ENCODE measurements at regions not wholly inside any gene's neighbourhood (a gene's known extent, or its start where the extent isn't known, plus 50 kb on each side); places are given as distances from the start of the nearest gene placed in this dataset.

- Histone ChIP-seq H3K4me3 (no peak overlapping the region), H3K9me3 (replicated peaks; ENCODE audit: control insufficient read depth, insufficient read depth, low read length) (no peaks in the 10 kb centered on the region; the same call in 2 of the 3 replicates), H3K9ac (ENCODE audit: control insufficient read depth, insufficient read depth, low read length) (no peak overlapping the region), H3K4me1 (ENCODE audit: control insufficient read depth, insufficient read depth, low read length) (no peaks in the 10 kb centered on the region), H3K27me3 (replicated peaks in 1 of 2; ENCODE audit: control insufficient read depth in 2 of 2, insufficient read depth in 2 of 2, low read length in 1 of 2) (no peaks in the 10 kb centered on the region), H3K4me2 (ENCODE audit: control insufficient read depth, insufficient read depth) (no peak overlapping the region), H3K27ac (ENCODE audit: control insufficient read depth, insufficient read depth) (no peak overlapping the region), H2AFZ (ENCODE audit: control insufficient read depth, low read depth, low read length) (no peak overlapping the region), H4K20me1 (ENCODE audit: control insufficient read depth, insufficient read depth) (no peaks in the 10 kb centered on the region), H3K79me2 (ENCODE audit: control insufficient read depth, insufficient read depth, low read length) (no peaks in the 10 kb centered on the region), H3K36me3 (ENCODE audit: control insufficient read depth in 2 of 2, insufficient read depth in 2 of 2, low read length in 1 of 2) (no peaks in the 10 kb centered on the region)
- TF ChIP-seq PKNOX1 (IDR thresholded peaks at IDR 0.05) (no peak), SKIL (IDR thresholded peaks at IDR 0.05; ENCODE audit: low read depth, poor library complexity, severe bottlenecking) (no peak), RUNX3 (IDR thresholded peaks at IDR 0.05; ENCODE audit: low read length) (no peak), ZNF274 (IDR thresholded peaks at IDR 0.05; ENCODE audit: insufficient read depth, insufficient read length) (no peak), CEBPB (IDR thresholded peaks at IDR 0.05; ENCODE audit: borderline replicate concordance in 1 of 2, low read depth in 2 of 2, low read length in 2 of 2) (no peak), NFYA (IDR thresholded peaks at IDR 0.05; ENCODE audit: borderline replicate concordance, low read depth, low read length) (no peak), BMI1 (IDR thresholded peaks at IDR 0.05; ENCODE audit: borderline replicate concordance) (no peak)
- BruUV-seq (replicated peaks), result no TSS peak
- in situ Hi-C loops (cut with MboI), result no loop called here
- DNase-seq (ENCODE audit: low read depth, low spot score) (no peak), FAIRE-seq (no peak), ATAC-seq (no peak)
- ChIA-PET POLR2A (no interaction called here), SMC1A (ENCODE audit: uncharacterized antibody, unreplicated experiment) (no interaction called here), CTCF (interaction anchor here (1.0 to 1.2 kb wide), 2 partner anchors 258 to 393 kb away, joined by 3 read pairs; no protein-coding TSS in a partner anchor), RAD21 (ENCODE audit: unreplicated experiment) (no interaction called here)
- intact Hi-C loops (cut with micrococcal nuclease; ENCODE audit: unreplicated experiment), result no loop called here
Measured at GRCh38 chr18:56505971-56506370, 132.4 kb downstream of the TXNL1 start.
